ENCODE measurements at regions not wholly inside any gene's neighbourhood (a gene's known extent, or its start where the extent isn't known, plus 50 kb on each side); places are given as distances from the start of the nearest gene placed in this dataset.

DNA sequence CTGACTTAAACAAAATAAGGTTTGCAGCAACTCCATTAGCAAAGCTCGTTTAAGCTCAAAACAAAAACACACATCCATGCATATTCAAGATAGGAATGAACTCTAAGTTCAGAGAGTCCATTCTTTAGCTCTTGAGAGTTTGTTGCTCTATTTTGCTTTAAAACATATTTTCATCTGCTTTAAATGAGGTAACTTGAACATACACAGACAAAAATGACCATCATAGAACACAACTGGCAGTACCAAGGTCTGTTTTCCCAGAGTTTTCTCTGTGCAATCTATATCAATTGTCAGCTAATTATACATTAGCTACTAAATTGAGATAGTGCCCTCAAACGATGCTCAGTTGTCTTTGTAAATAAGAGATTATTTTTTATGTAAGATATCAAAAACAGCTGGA lies 423.2 kb upstream of the ANO3 start (continued):
- no peak for TF ChIP-seq ZSCAN20 (CRISPR knock-in tag; IDR thresholded peaks at IDR 0.05)
- no peak for TF ChIP-seq HOXB5 (CRISPR knock-in tag; IDR thresholded peaks at IDR 0.05)
- no peak for TF ChIP-seq ZC3H11A (IDR thresholded peaks at IDR 0.05)

DNA sequence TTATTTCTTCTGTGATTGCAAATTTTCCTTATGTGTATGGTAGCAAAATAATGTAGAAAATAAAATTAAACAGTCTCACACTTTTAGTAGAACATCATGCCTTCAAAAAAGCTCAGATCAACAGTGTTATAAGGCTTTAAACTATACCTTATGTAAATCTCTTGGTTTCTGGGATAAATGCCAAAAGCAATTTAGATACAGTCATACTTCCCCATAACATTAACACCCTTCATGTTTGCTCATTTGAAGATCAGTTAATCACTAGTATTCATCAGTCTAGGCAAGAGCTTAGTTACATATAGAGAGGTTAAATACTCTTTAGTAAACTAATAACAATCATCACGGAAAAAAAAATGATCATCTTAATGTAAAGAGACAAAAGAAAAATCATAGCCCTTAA lies 421.8 kb upstream of the ANO3 start:
- Histone ChIP-seq H3K27ac (no peak overlapping the region), H3K4me2 (no peak overlapping the region), H3K9me3 (no peaks in the 10 kb centered on the region), H3K4me1 (no peaks in the 10 kb centered on the region), H3K4me3 (no peak overlapping the region)
- CTCF ChIA-PET = no interaction called here
- POLR2A ChIA-PET = no interaction called here
- no peak for ATAC-seq
- 14% methylated on average over 1 of the region's 1 CpG for WGBS (ENCODE audit: missing lambda C conversion rate)
- no peak for FAIRE-seq
- TF ChIP-seq FOSB (CRISPR knock-in tag; IDR thresholded peaks at IDR 0.05) = no peak
- TF ChIP-seq, protein P1, sequence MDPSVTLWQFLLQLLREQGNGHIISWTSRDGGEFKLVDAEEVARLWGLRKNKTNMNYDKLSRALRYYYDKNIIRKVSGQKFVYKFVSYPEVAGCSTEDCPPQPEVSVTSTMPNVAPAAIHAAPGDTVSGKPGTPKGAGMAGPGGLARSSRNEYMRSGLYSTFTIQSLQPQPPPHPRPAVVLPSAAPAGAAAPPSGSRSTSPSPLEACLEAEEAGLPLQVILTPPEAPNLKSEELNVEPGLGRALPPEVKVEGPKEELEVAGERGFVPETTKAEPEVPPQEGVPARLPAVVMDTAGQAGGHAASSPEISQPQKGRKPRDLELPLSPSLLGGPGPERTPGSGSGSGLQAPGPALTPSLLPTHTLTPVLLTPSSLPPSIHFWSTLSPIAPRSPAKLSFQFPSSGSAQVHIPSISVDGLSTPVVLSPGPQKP (IDR thresholded peaks at IDR 0.05; ENCODE audit: low read depth, low read length) = no peak
- TF ChIP-seq MYC (IDR thresholded peaks at IDR 0.05; ENCODE audit: borderline replicate concordance, low read length) = no peak
- no peak for TF ChIP-seq NPAS2 (CRISPR knock-in tag; IDR thresholded peaks at IDR 0.05; ENCODE audit: borderline replicate concordance)
- TF ChIP-seq HOXB13 (CRISPR knock-in tag; IDR thresholded peaks at IDR 0.05; ENCODE audit: low read depth) = no peak
- no peak for TF ChIP-seq JUNB (IDR thresholded peaks at IDR 0.05)
- TF ChIP-seq NFE2L2 (conservative IDR thresholded peaks at IDR 0.05; ENCODE audit: low read length) = no peak
- no peak for TF ChIP-seq KDM1A (IDR thresholded peaks at IDR 0.05; ENCODE audit: low read depth)
- TF ChIP-seq FOSL2 (IDR thresholded peaks at IDR 0.05) = no peak
- TF ChIP-seq FOSL2 (CRISPR knock-in tag; IDR thresholded peaks at IDR 0.05) = no peak
- TF ChIP-seq POLR2AphosphoS2 (conservative IDR thresholded peaks at IDR 0.05; ENCODE audit: low read length) = no peak
- no peak for TF ChIP-seq ZC3H11A (IDR thresholded peaks at IDR 0.05)
- TF ChIP-seq, protein P2, sequence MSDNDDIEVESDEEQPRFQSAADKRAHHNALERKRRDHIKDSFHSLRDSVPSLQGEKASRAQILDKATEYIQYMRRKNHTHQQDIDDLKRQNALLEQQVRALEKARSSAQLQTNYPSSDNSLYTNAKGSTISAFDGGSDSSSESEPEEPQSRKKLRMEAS (IDR thresholded peaks at IDR 0.05) = no peak
- no peak for TF ChIP-seq EP300 (IDR thresholded peaks at IDR 0.05)
- TF ChIP-seq ZNF302 (CRISPR knock-in tag; IDR thresholded peaks at IDR 0.05) = no peak
- no peak for TF ChIP-seq ZFP36 (IDR thresholded peaks at IDR 0.05; ENCODE audit: borderline replicate concordance, partially characterized antibody)
- TF ChIP-seq HOXB5 (CRISPR knock-in tag; IDR thresholded peaks at IDR 0.05) = no peak
- no peak for TF ChIP-seq GATA3 (IDR thresholded peaks at IDR 0.05; ENCODE audit: borderline replicate concordance)
- no peak for DNase-seq (ENCODE audit: low read depth in 1 of 2, low spot score in 1 of 2)

DNA sequence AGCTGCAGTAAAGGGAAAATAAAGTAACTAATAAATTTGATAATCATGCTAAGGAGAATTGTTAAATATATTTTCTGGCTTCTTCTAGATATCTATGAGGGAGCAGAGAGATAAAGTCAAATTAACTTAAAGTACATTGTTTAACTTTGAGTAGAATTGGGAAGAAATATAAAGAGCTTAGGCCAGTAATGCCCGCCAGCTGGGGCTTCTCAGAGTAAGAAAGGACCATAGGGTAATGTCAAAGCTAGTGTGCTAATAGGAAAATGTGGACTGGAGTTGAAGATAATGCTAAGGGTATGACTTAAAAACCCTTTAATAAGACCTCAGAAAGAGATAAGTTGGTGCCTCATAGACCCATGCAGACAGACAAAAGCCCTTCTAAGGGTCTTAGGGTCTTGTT lies 411.6 kb upstream of the ANO3 start:
- DNase-seq (ENCODE audit: low read depth in 1 of 2, low spot score in 1 of 2) (no peak), ATAC-seq (no peak), FAIRE-seq (no peak)
- Histone ChIP-seq H3K4me3 (no peak overlapping the region), H3K4me1 (no peaks in the 10 kb centered on the region), H3K4me2 (no peak overlapping the region), H3K9me3 (no peaks in the 10 kb centered on the region), H3K27ac (no peak overlapping the region)
- ChIA-PET POLR2A (no interaction called here), CTCF (interaction anchor here (0.9 kb wide), 1 partner anchor 12 kb away, joined by 3 read pairs; no protein-coding TSS in a partner anchor)
- 6% methylated on average over 1 of the region's 1 CpG for WGBS (ENCODE audit: missing lambda C conversion rate)
- TF ChIP-seq SMC3 (IDR thresholded peaks at IDR 0.05) (no peak), RNF2 (IDR thresholded peaks at IDR 0.05; ENCODE audit: borderline replicate concordance, low read depth) (no peak), POLR2AphosphoS2 (conservative IDR thresholded peaks at IDR 0.05; ENCODE audit: low read length) (no peak), JUN (IDR thresholded peaks at IDR 0.05) (no peak), MAZ (IDR thresholded peaks at IDR 0.05; ENCODE audit: borderline replicate concordance, low read depth, low read length) (no peak), ZSCAN20 (CRISPR knock-in tag; IDR thresholded peaks at IDR 0.05) (no peak), FOSB (CRISPR knock-in tag; IDR thresholded peaks at IDR 0.05) (no peak), JUNB (IDR thresholded peaks at IDR 0.05) (no peak), FOSL2 (IDR thresholded peaks at IDR 0.05) (no peak), FOSL2 (CRISPR knock-in tag; IDR thresholded peaks at IDR 0.05) (no peak), KDM5A (IDR thresholded peaks at IDR 0.05) (no peak), ZNF302 (CRISPR knock-in tag; IDR thresholded peaks at IDR 0.05) (no peak), HOXB13 (CRISPR knock-in tag; IDR thresholded peaks at IDR 0.05; ENCODE audit: low read depth) (no peak)
- TF ChIP-seq, protein P2 (IDR thresholded peaks at IDR 0.05) = no peak
- TF ChIP-seq, protein P3, sequence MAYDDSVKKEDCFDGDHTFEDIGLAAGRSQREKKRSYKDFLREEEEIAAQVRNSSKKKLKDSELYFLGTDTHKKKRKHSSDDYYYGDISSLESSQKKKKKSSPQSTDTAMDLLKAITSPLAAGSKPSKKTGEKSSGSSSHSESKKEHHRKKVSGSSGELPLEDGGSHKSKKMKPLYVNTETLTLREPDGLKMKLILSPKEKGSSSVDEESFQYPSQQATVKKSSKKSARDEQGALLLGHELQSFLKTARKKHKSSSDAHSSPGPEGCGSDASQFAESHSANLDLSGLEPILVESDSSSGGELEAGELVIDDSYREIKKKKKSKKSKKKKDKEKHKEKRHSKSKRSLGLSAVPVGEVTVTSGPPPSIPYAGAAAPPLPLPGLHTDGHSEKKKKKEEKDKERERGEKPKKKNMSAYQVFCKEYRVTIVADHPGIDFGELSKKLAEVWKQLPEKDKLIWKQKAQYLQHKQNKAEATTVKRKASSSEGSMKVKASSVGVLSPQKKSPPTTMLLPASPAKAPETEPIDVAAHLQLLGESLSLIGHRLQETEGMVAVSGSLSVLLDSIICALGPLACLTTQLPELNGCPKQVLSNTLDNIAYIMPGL (CRISPR knock-in tag; IDR thresholded peaks at IDR 0.05; ENCODE audit: borderline replicate concordance) = no peak
- TF ChIP-seq, protein P4, sequence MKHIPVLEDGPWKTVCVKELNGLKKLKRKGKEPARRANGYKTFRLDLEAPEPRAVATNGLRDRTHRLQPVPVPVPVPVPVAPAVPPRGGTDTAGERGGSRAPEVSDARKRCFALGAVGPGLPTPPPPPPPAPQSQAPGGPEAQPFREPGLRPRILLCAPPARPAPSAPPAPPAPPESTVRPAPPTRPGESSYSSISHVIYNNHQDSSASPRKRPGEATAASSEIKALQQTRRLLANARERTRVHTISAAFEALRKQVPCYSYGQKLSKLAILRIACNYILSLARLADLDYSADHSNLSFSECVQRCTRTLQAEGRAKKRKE (CRISPR knock-in tag; IDR thresholded peaks at IDR 0.05; ENCODE audit: low read depth) = no peak

Data from A549 (cell line).